ENCODE measurements at regions not wholly inside any gene's neighbourhood (a gene's known extent, or its start where the extent isn't known, plus 50 kb on each side); places are given as distances from the start of the nearest gene placed in this dataset.

DNA sequence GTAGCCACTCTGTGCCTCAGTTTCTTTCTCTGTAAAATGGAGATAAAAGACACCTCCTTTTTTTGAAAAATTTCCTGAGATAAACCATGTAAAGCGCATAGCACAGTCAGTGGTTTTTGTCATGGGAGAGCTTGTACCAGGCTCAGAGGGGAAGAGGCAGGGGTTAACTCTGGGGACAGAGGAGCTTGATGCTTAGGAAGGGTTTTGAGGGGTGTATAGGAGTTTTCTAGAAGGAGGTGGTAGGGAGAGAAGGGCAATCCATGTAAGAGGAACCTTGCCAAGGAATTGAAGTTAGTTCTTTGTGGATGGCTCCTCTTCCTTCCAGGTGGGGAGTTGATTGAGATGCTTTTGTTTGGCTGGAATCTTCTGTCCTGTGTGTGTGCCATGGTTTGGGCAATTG, 131.9 kb upstream of the GSE1 start:
- TF ChIP-seq, protein P1, sequence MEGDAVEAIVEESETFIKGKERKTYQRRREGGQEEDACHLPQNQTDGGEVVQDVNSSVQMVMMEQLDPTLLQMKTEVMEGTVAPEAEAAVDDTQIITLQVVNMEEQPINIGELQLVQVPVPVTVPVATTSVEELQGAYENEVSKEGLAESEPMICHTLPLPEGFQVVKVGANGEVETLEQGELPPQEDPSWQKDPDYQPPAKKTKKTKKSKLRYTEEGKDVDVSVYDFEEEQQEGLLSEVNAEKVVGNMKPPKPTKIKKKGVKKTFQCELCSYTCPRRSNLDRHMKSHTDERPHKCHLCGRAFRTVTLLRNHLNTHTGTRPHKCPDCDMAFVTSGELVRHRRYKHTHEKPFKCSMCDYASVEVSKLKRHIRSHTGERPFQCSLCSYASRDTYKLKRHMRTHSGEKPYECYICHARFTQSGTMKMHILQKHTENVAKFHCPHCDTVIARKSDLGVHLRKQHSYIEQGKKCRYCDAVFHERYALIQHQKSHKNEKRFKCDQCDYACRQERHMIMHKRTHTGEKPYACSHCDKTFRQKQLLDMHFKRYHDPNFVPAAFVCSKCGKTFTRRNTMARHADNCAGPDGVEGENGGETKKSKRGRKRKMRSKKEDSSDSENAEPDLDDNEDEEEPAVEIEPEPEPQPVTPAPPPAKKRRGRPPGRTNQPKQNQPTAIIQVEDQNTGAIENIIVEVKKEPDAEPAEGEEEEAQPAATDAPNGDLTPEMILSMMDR (IDR thresholded peaks at IDR 0.05): no peak

DNA sequence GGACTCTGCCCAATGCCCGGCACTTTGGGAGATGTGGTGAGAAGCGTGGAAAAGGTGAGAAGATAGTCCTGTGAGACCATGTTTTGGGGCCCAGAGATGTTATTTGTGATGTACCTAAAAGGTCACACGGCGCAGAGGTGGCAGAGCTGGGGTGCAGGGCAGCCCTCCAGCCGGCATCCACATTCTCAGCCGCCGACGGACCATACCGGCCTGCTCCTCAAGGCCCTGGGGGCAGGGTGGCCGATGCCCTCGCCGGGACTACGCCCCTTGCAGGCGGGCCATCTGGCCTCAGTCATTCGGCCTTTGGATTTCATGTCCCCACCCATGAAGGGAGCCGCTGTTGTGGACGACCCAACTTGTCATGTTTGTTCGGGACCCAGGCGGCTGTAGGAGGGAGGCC, 131.4 kb upstream of the GSE1 start:
- TF ChIP-seq, protein P1 (IDR thresholded peaks at IDR 0.05): no peak

DNA sequence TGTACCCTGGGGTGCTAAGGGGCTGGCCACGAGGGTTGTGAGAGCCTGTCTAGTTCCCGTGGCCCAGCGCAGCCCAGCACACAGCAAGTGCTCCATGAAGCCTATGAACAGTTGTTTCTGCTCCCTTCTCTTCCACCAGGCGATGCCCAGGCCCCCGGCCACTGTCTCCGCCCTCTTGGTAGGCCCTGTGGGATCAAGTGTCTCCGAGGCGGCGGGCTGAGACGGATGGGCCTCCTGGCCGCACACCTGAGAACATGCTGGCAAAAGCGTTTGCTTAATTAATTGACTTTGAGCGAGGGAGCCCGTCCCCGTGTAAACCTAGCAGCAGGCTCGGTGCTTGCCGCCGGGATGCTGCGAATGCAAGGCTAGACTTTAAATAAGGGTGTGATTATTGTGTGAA, 129.7 kb upstream of the GSE1 start:
- TF ChIP-seq, protein P1 (IDR thresholded peaks at IDR 0.05): no peak

DNA sequence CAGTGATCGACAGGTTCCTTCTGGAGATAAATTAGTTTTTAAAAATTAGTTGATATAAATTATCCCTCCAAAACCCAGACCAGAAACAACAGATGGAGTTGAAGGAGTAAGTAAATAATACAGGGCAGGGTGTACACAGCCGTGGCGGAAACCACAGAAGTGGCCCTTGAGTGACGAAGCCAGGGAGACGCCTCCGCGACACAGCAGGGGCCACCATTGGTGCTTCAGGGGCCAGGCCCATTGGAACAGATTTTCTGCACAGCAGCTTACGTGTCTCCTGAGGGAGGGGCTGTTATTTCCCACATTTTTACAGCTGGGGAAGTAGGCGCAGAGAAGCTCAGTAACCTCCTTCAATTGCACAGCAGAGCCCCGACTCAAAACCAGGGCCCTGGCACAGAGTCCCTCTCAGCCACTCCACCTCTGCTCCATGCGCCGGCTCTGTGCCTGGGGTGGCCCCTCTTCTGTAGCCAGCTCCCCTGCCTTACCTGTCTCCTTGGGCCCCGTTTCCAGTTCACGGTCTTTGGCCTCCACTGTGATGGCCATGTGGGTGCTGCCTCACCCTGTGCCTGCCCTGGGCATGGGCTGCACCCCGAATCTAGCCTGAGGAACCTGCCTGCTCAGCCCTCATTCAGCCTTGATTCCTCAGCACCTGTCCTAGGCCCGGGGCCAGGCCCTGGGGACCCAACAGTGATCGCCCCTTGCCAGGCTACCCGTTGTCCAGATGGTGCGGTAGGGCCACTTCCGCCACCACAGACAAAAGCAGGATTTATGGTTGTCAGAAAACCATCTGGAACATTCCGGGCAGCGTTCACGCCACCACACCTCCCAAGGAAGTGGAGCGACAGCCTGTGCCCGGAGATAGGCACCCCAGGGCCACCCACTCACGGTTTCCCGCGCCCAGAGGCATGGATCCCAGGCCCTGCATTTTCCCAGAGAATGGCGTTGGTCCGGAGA, 128.5 kb upstream of the GSE1 start:
- TF ChIP-seq, protein P1 (IDR thresholded peaks at IDR 0.05): no peak

DNA sequence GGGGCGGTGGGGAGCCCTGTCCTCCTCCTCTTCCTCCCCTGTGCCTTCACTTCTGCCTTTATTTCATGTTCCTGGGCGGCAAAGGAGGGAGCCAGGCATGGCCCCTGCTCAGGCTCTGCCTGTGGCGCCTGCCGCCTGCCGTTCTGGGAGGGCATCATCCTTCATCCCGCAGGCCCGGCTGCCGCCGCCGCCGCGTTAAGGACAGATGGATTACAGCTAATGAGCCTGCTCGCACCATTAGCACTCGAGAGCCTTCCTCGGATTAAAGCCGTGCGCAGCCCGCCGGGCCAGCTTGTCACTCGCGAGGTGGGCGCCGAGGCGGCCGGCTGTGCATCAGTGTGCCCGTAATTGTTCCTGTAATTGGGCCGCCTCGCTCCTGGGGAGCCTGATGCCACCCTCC, 127.7 kb upstream of the GSE1 start:
- TF ChIP-seq, protein P1 (IDR thresholded peaks at IDR 0.05): no peak

DNA sequence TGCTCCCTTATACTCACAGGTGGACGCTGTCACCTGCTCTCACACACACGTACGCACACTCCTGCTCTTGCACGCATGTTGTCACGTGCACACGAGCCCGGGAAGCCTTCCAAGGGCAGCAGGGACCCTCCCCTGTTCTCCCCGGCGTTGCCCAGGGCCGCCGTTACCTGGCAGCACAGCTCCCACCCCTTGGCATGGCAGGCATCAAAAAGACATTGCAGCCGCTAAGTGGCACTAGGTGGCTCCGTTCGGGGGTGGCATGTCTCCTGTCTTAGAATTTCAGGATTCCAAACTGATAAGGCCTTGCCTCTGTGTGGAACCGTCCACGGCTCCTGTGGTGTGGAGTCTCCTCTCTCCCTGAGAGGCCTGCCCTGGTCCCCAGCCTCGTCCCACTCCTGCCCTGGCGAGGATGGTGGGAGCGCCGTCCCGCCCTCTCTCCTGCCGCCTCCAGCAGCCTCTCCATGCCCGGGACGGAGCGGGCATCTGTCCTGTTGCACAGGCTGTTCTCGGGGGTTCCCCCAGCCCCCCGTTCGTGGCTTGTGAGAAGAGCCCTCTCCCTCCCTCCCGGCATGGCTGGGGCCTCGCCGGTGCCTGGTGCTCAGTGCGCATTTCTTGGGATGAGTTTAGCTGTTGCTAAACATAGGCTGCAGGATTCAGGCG, 126.7 kb upstream of the GSE1 start:
- TF ChIP-seq, protein P1 (IDR thresholded peaks at IDR 0.05): no peak

DNA sequence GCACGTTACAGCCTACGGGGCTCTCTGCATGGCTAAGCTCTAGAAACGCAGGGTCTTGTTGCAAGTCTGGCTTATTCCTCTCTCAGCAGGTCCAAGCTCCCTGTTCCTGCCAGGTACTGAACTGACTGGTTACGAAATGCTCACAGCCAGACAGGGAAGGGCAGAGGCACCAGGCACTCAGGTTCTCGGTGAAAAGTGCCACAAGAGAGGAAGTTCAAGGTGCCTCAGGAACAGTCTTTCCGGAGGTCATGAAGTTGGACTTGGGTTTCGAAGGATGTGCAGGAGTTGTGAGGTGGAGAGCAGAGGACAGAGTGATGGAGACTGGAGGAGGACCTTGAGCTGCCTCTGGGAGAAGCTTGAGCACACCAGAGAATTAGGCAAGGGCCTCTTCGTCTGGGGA, 124.7 kb upstream of the GSE1 start:
- TF ChIP-seq, protein P1 (IDR thresholded peaks at IDR 0.05): no peak

Data from LNCAP (cell line).